MG63 (cell line): ENCODE measurements at regions not wholly inside any gene's neighbourhood (a gene's known extent, or its start where the extent isn't known, plus 50 kb on each side); places are given as distances from the start of the nearest gene placed in this dataset.

Experiments used
- DNase-seq: peaks from one replicate; pipeline ENCODE4 v3.0.0-alpha.2; 2020
- H3K27me3 ChIP-seq: fragments of 250-450 bp; sonication (Bioruptor Pico); 2 replicates; pipeline ENCODE4 v1.5.1; 2020; ENCODE audit warnings: mild to moderate bottlenecking, moderate library complexity
- H3K36me3 ChIP-seq: fragments of 250-450 bp; sonication (Bioruptor Pico); 2 replicates; pipeline ENCODE4 v1.5.1; 2020; ENCODE audit warnings: mild to moderate bottlenecking, moderate library complexity
- H3K4me3 ChIP-seq: fragments of 250-450 bp; sonication (Bioruptor Pico); 2 replicates; pipeline ENCODE4 v1.5.1; 2020; ENCODE audit warnings: mild to moderate bottlenecking, moderate library complexity
- H3K9me3 ChIP-seq: fragments of 250-450 bp; sonication (Bioruptor Pico); 2 replicates; pipeline ENCODE4 v1.5.1; 2020; ENCODE audit warnings: mild to moderate bottlenecking, moderate library complexity

DNA sequence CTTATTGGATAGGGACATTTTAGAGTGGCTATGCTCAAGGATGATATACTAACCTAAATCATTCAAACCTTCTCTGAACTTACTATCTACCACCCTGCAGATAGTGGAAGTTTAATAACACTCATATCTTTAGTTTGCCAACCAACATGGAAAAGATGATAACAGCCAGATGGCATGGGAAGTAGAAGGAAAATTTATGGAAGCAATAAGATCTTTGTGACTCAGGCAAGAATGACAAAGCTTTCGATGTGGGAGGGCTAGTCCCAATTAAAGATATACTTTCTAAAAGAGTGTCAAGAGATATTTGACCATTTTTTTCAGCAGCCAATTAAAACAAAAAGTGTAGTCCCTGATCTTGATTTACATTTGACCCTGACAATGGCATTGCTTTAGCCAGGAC is 631.7 kb downstream of the RPS29 start:
- H3K36me3 ChIP-seq = no peaks in the 10 kb centered on the region
- no peaks in the 10 kb centered on the region for H3K9me3 ChIP-seq
- no peak for DNase-seq
- H3K4me3 ChIP-seq = no peak overlapping the region
- no peaks in the 10 kb centered on the region for H3K27me3 ChIP-seq

DNA sequence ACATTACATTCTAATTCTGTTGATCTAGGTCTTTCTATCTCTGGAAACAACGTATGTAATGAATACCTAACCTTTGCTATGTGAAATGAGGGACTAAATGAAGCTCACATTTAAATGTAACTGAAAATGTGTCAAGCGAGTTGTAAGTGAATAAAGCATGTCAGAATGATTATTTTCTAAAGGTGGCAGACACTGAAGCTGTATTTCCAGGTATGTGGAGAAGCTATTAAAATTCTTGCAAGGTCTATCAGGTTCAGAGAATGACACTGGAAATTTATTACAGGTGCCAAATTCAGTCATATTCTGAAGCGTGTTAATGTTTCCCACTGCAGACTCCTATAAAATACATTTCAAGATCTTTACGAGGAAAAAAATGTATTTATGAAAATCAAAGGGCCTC is 641.4 kb downstream of the RPS29 start:
- DNase-seq = no peak
- Histone ChIP-seq H3K27me3 (no peaks in the 10 kb centered on the region), H3K4me3 (no peak overlapping the region), H3K36me3 (no peaks in the 10 kb centered on the region), H3K9me3 (no peaks in the 10 kb centered on the region)

GRCh38 chr14:48943913-48944312 is 642.3 kb downstream of the RPS29 start:
- no peak for DNase-seq
- no peaks in the 10 kb centered on the region for H3K27me3 ChIP-seq
- H3K36me3 ChIP-seq = no peaks in the 10 kb centered on the region
- no peak overlapping the region for H3K4me3 ChIP-seq
- H3K9me3 ChIP-seq = no peaks in the 10 kb centered on the region

- no peaks in the 10 kb centered on the region for H3K27me3 ChIP-seq
- peak; percentile 52 for DNase-seq
- H3K4me3 ChIP-seq = no peak overlapping the region
- no peaks in the 10 kb centered on the region for H3K9me3 ChIP-seq
- H3K36me3 ChIP-seq = no peaks in the 10 kb centered on the region
Measured at GRCh38 chr14:48937541-48938195, 648.5 kb downstream of the RPS29 start.

DNA sequence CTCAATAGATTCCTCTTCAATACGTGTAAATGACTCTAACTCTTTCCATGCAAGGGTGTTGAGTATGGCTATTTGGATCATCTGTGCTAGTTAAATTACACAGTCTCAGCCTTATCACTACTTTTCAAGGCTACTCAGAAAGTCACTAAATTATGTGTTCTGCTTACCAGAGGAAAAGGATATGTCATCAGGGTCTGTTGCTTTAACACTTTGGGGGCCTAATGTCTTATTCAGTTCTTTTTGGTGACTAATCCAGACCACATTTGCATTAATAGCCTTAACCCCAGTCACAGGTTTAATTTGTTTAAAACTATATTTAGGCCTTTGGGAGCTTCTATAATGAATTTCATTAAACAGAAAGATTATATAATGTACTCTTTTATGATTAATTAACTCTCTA is 649.3 kb downstream of the RPS29 start:
- no peaks in the 10 kb centered on the region for H3K27me3 ChIP-seq
- no peak overlapping the region for H3K4me3 ChIP-seq
- DNase-seq = no peak
- H3K9me3 ChIP-seq = no peaks in the 10 kb centered on the region
- H3K36me3 ChIP-seq = no peaks in the 10 kb centered on the region

- no peaks in the 10 kb centered on the region for H3K27me3 ChIP-seq
- peak; percentile 68 for DNase-seq
- no peaks in the 10 kb centered on the region for H3K36me3 ChIP-seq
- H3K4me3 ChIP-seq = no peak overlapping the region
- no peaks in the 10 kb centered on the region for H3K9me3 ChIP-seq
Measured at GRCh38 chr14:48936362-48936761, 649.8 kb downstream of the RPS29 start.

DNA sequence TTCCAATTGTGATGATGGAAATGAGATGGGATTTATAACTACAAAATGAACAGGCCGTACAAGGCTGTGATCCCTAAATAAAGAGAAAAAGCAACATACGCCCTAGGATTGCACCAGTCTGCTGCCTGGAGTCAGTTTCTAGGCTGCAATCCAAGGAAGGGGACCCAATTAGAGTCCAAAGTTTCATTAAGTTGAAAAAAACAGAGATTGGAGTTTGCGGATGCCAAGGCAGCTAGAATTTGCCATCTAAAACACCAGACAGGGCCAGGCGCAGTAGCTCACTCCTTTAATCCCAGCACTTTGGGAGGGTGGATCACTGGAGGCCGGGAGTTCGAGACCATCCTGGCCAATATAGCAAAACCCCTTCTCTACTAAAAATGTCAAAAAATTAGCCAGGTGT is 661.0 kb downstream of the RPS29 start:
- DNase-seq = no peak
- H3K9me3 ChIP-seq = no peaks in the 10 kb centered on the region
- no peak overlapping the region for H3K4me3 ChIP-seq
- no peaks in the 10 kb centered on the region for H3K36me3 ChIP-seq
- no peaks in the 10 kb centered on the region for H3K27me3 ChIP-seq

- no peak for DNase-seq
- H3K4me3 ChIP-seq = no peak overlapping the region
- H3K36me3 ChIP-seq = no peaks in the 10 kb centered on the region
- H3K27me3 ChIP-seq = no peaks in the 10 kb centered on the region
- H3K9me3 ChIP-seq = no peaks in the 10 kb centered on the region
Measured at GRCh38 chr14:48914921-48915320, 671.3 kb downstream of the RPS29 start.

DNA sequence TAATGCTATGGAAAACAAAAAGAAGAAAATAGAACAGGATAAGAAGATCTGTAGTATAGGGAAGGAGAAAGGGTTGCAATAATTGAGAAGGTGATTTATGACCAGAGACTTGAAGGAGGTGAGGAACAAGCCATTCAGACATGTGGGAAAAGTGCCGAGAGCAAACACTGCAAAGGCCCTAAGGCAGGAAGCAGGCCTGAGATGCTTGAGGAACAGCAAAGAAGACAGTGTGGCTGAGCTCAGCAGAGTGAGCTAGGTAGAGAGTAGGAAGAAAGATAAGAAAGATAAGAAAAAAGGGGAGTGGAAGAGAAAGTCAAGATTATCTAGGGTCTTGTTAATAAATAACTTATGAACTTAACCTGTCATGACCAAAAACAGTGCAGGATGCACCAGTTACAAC is 671.8 kb downstream of the RPS29 start:
- Histone ChIP-seq H3K27me3 (no peaks in the 10 kb centered on the region), H3K9me3 (no peaks in the 10 kb centered on the region), H3K4me3 (no peak overlapping the region), H3K36me3 (no peaks in the 10 kb centered on the region)
- no peak for DNase-seq

DNA sequence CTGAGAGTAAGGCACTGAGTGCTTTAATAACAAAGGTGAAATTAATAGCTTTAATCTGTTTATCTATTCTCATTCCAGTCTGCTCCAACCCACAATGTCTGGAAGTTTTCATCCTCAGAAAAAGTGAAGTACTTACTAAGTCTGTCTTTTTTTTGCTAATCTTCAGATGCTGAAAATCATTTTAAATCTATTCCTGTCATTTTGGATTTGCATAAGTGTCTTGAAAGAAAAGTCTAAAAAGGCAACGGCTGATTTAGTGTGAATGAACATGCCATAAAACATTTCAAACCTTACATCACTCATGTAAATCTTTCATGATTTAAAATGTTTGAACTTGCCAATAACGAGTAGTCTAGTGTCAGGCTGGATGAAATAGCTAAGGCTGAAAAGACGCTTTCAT is 685.6 kb downstream of the RPS29 start:
- no peak for DNase-seq
- no peaks in the 10 kb centered on the region for H3K9me3 ChIP-seq
- no peaks in the 10 kb centered on the region for H3K36me3 ChIP-seq
- no peaks in the 10 kb centered on the region for H3K27me3 ChIP-seq
- no peak overlapping the region for H3K4me3 ChIP-seq

DNA sequence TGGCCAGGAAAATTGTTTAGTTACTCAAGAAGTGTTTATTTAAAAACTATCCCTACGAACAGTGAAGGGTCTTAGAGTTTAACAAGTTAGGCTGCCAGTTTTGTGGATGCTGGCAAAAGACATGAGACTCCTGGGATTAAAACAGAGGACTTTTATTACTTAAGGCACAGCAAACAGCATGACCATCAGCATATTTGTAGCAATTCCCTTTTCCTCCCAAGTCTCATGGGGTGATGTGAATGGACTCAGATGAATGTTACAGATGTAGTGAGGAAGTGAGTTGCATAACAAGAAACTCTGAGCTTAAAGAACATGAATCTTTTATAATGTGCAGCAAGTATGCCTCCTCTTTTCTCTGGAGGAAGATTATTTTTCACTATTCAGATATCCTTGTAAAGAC is 695.8 kb downstream of the RPS29 start:
- no peaks in the 10 kb centered on the region for H3K27me3 ChIP-seq
- no peaks in the 10 kb centered on the region for H3K36me3 ChIP-seq
- H3K9me3 ChIP-seq = no peaks in the 10 kb centered on the region
- no peak for DNase-seq
- H3K4me3 ChIP-seq = no peak overlapping the region

DNA sequence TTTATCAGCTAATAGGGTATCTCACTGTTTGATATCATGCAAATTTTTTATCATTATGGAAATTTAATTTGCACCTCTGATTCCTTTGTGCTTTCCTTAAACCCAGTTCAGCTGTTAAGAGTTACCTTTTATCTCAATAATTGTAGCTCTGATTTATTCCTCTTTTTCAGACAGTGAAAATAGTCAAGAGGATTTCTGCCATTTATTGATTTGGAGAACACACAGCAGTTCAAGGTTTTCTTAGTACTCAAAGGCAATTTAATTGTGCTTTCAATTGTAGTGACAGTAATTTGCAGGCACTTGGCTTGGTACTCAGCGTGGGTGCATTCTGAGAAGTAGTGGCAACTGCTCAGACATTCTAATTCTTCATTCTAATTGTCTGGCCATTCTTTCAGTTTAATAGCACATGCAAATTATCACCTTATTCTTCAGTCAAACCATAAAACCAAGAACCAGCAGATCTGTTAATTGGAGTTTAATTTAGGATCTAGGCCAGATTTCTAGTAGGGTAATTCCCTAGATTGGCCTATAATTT is 709.3 kb downstream of the RPS29 start:
- no peak for DNase-seq
- Histone ChIP-seq H3K9me3 (no peaks in the 10 kb centered on the region), H3K36me3 (no peaks in the 10 kb centered on the region), H3K27me3 (no peaks in the 10 kb centered on the region), H3K4me3 (no peak overlapping the region)

- H3K36me3 ChIP-seq = no peaks in the 10 kb centered on the region
- no peaks in the 10 kb centered on the region for H3K27me3 ChIP-seq
- H3K9me3 ChIP-seq = no peaks in the 10 kb centered on the region
- DNase-seq = no peak
- H3K4me3 ChIP-seq = no peak overlapping the region
Measured at GRCh38 chr14:48874711-48875110, 711.5 kb downstream of the RPS29 start.

DNA sequence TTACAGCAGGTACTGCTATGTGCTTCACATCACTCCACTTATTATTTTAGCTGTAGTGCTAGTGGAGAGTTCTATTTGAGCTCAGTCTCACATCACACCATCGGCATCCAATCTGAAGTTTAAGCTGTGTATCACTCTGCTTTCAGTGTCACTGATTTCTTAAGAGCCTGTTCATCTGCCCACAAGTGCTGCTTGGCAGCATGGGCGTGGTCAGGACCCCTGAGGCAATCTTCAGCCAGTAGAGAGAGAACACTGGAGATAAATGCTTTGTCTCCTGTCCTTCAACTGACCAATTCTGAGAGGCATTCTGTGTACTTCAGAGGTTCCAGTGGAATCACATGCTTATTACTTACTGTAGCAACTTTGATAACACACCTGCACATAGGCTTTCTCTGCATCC is 728.8 kb downstream of the RPS29 start:
- Histone ChIP-seq H3K4me3 (no peak overlapping the region), H3K9me3 (no peaks in the 10 kb centered on the region), H3K36me3 (no peaks in the 10 kb centered on the region), H3K27me3 (no peaks in the 10 kb centered on the region)
- no peak for DNase-seq

DNA sequence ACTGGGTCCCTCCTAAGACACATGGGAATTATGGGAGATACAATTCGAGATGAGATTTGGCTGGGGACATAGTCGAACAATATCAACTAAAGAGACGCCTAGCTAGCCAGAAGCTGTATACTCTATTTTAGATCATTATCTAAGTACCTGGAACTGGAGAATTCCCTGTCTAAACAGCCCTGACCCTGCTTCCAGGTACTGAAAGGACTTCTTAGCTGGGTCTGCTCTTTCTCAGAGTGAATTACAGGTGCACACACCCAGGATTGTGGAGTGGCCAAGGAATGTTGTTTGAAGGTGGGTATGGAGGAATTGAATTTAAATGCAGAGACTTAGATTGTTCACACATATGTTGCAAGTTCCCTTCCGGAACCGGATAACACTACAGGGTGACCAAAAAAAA is 733.0 kb downstream of the RPS29 start:
- DNase-seq = no peak
- Histone ChIP-seq H3K27me3 (no peaks in the 10 kb centered on the region), H3K9me3 (no peaks in the 10 kb centered on the region), H3K4me3 (no peak overlapping the region), H3K36me3 (no peaks in the 10 kb centered on the region)

DNA sequence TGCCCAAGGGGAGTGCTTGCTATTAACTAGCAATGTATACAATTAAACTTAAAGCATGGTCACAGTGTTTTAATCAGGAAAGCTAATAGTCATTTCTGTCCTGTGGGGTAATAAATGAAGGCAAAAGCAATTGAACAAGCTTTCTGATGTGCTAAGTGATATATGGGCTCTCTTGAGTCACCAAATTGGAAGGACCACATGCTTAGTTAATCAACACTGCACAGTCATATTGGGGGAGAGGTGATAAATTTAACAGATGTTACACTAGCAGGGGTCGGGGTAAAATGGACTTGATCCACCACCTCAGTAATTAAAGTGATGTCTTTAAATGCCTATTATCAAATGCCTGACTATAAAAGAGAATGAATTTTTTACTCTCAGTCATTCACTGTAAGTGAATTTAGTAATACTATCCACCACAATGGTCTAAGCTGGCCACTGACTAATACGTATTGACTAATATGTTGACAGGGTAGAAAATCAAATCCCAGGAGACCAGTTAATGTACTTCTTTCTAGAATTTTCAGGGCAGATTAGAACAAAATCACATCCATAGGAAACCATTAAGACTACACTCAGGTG is 736.3 kb downstream of the RPS29 start:
- no peak for DNase-seq
- Histone ChIP-seq H3K36me3 (no peaks in the 10 kb centered on the region), H3K27me3 (no peaks in the 10 kb centered on the region), H3K4me3 (no peak overlapping the region), H3K9me3 (no peaks in the 10 kb centered on the region)

- Histone ChIP-seq H3K36me3 (no peaks in the 10 kb centered on the region), H3K9me3 (no peaks in the 10 kb centered on the region), H3K4me3 (no peak overlapping the region), H3K27me3 (no peaks in the 10 kb centered on the region)
- no peak for DNase-seq
Measured at GRCh38 chr14:48842785-48843184, 743.4 kb downstream of the RPS29 start.

- Histone ChIP-seq H3K4me3 (no peak overlapping the region), H3K36me3 (no peaks in the 10 kb centered on the region), H3K9me3 (no peaks in the 10 kb centered on the region), H3K27me3 (no peaks in the 10 kb centered on the region)
- DNase-seq = no peak
Measured at GRCh38 chr14:48826058-48826457, 760.1 kb downstream of the RPS29 start.
